ENCODE measurements at regions not wholly inside any gene's neighbourhood (a gene's known extent, or its start where the extent isn't known, plus 50 kb on each side); places are given as distances from the start of the nearest gene placed in this dataset.

DNA sequence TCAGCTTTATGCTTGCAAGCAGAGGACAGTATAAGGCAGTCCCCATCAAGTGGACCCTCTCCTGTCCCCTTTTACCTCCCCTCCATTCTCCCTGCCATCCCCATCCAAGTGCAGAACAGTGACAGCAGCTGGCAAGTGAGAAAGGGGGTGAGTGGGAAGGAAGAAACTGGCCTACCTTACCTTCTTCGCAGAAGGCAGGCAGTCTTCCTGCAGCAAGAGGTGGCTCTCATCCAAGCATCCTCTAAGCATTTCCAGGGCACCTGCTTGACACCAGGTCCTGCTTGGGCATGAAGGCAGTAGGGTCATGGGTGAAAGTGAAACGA lies 77.3 kb upstream of the SH3PXD2B start:
- no peak overlapping the region for H3K4me3 ChIP-seq
- H3K36me3 ChIP-seq (replicated peaks; ENCODE audit: insufficient read depth, low read depth), result no peaks in the 10 kb centered on the region
- no peaks in the 10 kb centered on the region for H3K27me3 ChIP-seq
- no peak overlapping the region for H2AFZ ChIP-seq
- H3K4me2 ChIP-seq, result no peak overlapping the region
- no peaks in the 10 kb centered on the region for H4K20me1 ChIP-seq (ENCODE audit: insufficient read depth, poor library complexity, severe bottlenecking)
- H3K27ac ChIP-seq, result no peak overlapping the region
- no peaks in the 10 kb centered on the region for H3K9me2 ChIP-seq (replicated peaks; ENCODE audit: insufficient read depth)
- no peaks in the 10 kb centered on the region for H3K9me3 ChIP-seq (ENCODE audit: low read depth)
- 94% methylated on average over 2 of the region's 2 CpGs for WGBS (ENCODE audit: low lambda C conversion rate, missing lambda C conversion rate)
- H3K4me1 ChIP-seq (ENCODE audit: insufficient read depth), result peaks cover 13% of the 10 kb centered on the region
- no peak for DNase-seq (ENCODE audit: low spot score)
- TF ChIP-seq EZH2 (IDR thresholded peaks at IDR 0.05; ENCODE audit: borderline replicate concordance) (no peak), EZH2phosphoT487 (IDR thresholded peaks at IDR 0.05; ENCODE audit: low read depth, severe bottlenecking, unreplicated experiment) (no peak)
- TF ChIP-seq, protein P1, sequence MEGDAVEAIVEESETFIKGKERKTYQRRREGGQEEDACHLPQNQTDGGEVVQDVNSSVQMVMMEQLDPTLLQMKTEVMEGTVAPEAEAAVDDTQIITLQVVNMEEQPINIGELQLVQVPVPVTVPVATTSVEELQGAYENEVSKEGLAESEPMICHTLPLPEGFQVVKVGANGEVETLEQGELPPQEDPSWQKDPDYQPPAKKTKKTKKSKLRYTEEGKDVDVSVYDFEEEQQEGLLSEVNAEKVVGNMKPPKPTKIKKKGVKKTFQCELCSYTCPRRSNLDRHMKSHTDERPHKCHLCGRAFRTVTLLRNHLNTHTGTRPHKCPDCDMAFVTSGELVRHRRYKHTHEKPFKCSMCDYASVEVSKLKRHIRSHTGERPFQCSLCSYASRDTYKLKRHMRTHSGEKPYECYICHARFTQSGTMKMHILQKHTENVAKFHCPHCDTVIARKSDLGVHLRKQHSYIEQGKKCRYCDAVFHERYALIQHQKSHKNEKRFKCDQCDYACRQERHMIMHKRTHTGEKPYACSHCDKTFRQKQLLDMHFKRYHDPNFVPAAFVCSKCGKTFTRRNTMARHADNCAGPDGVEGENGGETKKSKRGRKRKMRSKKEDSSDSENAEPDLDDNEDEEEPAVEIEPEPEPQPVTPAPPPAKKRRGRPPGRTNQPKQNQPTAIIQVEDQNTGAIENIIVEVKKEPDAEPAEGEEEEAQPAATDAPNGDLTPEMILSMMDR (IDR thresholded peaks at IDR 0.05; ENCODE audit: poor library complexity), result no peak
- H3K79me2 ChIP-seq, result no peaks in the 10 kb centered on the region

DNA sequence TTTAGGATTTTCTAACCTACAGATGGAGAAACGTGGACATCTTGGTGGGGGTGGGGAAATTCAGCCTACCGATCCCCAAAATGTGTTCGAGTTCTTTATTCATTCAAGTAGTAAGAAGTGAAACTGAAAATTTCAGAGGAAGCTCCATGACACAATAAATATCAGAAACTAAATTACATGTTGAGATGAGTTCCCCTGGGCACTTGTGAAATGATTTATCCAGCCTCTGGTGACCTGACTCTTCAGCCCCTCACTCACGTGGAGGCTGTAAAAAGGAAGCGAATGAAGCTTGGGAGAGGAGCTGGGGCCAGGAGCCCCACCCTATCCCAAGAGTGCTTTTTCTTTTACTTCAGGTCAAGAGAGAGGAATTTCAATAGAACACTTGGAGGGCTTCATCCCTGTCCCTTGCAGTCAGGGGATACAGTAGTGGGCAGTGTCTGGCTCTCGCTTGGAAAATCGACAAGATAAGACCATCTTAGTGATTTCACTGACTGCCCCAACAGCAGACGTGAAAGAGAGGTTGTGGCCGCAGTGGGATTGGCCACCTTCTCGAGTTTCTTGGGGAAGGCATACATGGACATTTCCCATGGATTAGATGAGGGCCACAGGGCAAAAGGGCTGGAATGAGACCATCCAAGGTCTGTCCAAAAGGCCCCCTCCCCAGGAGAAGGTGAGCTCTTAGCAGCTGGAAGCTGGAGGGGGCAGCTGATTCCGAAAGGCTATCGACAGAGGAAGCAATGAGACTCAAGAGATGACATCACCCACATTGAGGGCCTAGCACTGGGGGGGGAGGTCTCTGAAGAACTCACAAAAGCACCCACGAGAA lies 76.8 kb upstream of the SH3PXD2B start:
- no peak for DNase-seq (ENCODE audit: low spot score)
- H3K79me2 ChIP-seq, result no peaks in the 10 kb centered on the region

DNA sequence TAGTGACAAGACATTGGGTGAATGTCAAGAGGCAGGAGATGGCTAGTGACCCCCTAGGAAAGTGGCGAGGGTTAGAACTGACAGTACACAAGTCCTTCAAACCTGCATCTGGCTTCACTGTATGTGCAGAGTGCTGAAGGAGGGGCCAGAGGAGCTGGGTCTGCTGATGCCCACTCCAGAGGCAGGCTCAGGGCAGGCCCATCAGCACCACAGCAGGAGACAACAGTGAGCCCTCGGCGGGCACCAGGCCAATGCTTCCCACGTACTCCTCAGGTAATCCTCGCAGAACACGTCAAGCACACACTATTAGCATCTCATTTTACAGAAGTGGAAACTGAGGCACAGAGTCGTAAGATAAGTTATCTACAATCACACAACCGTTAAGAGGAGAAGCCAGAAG lies 76.1 kb upstream of the SH3PXD2B start:
- H3K4me3 ChIP-seq, result no peak overlapping the region
- no peaks in the 10 kb centered on the region for H4K20me1 ChIP-seq (ENCODE audit: insufficient read depth, poor library complexity, severe bottlenecking)
- H3K9me3 ChIP-seq (ENCODE audit: low read depth), result no peaks in the 10 kb centered on the region
- no peak overlapping the region for H3K27ac ChIP-seq
- no peak overlapping the region for H3K4me2 ChIP-seq
- TF ChIP-seq, protein P1 (IDR thresholded peaks at IDR 0.05; ENCODE audit: poor library complexity), result no peak
- no peak for TF ChIP-seq EZH2phosphoT487 (IDR thresholded peaks at IDR 0.05; ENCODE audit: low read depth, severe bottlenecking, unreplicated experiment)
- no peak for TF ChIP-seq EZH2 (IDR thresholded peaks at IDR 0.05; ENCODE audit: borderline replicate concordance)
- DNase-seq (ENCODE audit: low spot score), result no peak
- peaks cover 13% of the 10 kb centered on the region for H3K4me1 ChIP-seq (ENCODE audit: insufficient read depth)
- no peaks in the 10 kb centered on the region for H3K9me2 ChIP-seq (replicated peaks; ENCODE audit: insufficient read depth)
- no peaks in the 10 kb centered on the region for H3K36me3 ChIP-seq (replicated peaks; ENCODE audit: insufficient read depth, low read depth)
- no peaks in the 10 kb centered on the region for H3K79me2 ChIP-seq
- no peaks in the 10 kb centered on the region for H3K27me3 ChIP-seq
- H2AFZ ChIP-seq, result no peak overlapping the region
- WGBS (ENCODE audit: low lambda C conversion rate, missing lambda C conversion rate), result 93% methylated on average over 8 of the region's 8 CpGs

More for the DNA sequence above, 76.8 kb upstream of the SH3PXD2B start:
- H3K27ac ChIP-seq, result no peak overlapping the region
- no peaks in the 10 kb centered on the region for H4K20me1 ChIP-seq (ENCODE audit: insufficient read depth, poor library complexity, severe bottlenecking)
- H3K9me3 ChIP-seq (ENCODE audit: low read depth), result no peaks in the 10 kb centered on the region
- H3K4me3 ChIP-seq, result no peak overlapping the region
- WGBS (ENCODE audit: low lambda C conversion rate, missing lambda C conversion rate), result 80% methylated on average over 13 of the region's 13 CpGs
- TF ChIP-seq, protein P1 (IDR thresholded peaks at IDR 0.05; ENCODE audit: poor library complexity), result no peak
- no peak for TF ChIP-seq EZH2 (IDR thresholded peaks at IDR 0.05; ENCODE audit: borderline replicate concordance)
- TF ChIP-seq EZH2phosphoT487 (IDR thresholded peaks at IDR 0.05; ENCODE audit: low read depth, severe bottlenecking, unreplicated experiment), result no peak
- no peaks in the 10 kb centered on the region for H3K27me3 ChIP-seq
- H2AFZ ChIP-seq, result no peak overlapping the region
- H3K9me2 ChIP-seq (replicated peaks; ENCODE audit: insufficient read depth), result no peaks in the 10 kb centered on the region
- H3K36me3 ChIP-seq (replicated peaks; ENCODE audit: insufficient read depth, low read depth), result no peaks in the 10 kb centered on the region
- H3K4me1 ChIP-seq (ENCODE audit: insufficient read depth), result peaks cover 13% of the 10 kb centered on the region
- H3K4me2 ChIP-seq, result no peak overlapping the region
